ENCODE measurements at regions not wholly inside any gene's neighbourhood (a gene's known extent, or its start where the extent isn't known, plus 50 kb on each side); places are given as distances from the start of the nearest gene placed in this dataset.

DNA sequence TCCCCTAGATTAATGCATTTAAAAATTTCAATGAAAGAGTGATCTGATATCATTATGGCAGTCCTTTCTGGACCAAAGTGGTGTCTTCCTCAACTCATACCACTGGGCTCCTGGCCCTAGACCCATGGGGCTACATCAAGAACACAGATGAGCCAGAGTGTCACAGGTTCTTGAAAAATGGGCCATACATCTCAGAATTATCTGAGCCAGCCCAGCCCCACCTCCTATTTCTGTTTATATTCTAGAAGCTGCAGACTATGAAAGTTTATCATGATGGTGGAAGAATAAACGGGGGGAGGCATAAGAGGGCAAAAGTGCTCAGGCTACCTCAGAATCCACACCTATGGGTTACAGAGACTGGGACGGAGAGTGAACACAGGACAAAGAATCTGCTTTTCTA, 120.6 kb upstream of the TACR1 start:
- Mint-ChIP-seq H3K36me3 (no peaks in the 10 kb centered on the region), H3K4me3 (no peak overlapping the region), H3K9me3 (no peaks in the 10 kb centered on the region), H3K27ac (no peak overlapping the region), H3K4me1 (peaks cover 19% of the 10 kb centered on the region), H3K27me3 (ENCODE audit: insufficient read depth, low read depth) (peaks cover 5% of the 10 kb centered on the region)
- Histone ChIP-seq H3K9ac (no peak overlapping the region), H3F3A (ENCODE audit: low read depth) (peaks cover 16% of the 10 kb centered on the region), H3K36me3 (no peaks in the 10 kb centered on the region), H3K9me3 (ENCODE audit: low read depth) (no peaks in the 10 kb centered on the region), H3K4me2 (no peak overlapping the region), H2AFZ (replicated peaks) (no peak overlapping the region), H3K27me3 (no peaks in the 10 kb centered on the region), H3K79me2 (ENCODE audit: low read depth) (no peaks in the 10 kb centered on the region), H3K27ac (no peak overlapping the region), H3K4me3 (no peak overlapping the region), H3K4me1 (peaks cover 14% of the 10 kb centered on the region), H4K20me1 (ENCODE audit: low read depth) (no peaks in the 10 kb centered on the region)
- TF ChIP-seq EZH2 (IDR thresholded peaks at IDR 0.05) (no peak), EZH2phosphoT487 (IDR thresholded peaks at IDR 0.05) (no peak)
- TF ChIP-seq, protein P1, sequence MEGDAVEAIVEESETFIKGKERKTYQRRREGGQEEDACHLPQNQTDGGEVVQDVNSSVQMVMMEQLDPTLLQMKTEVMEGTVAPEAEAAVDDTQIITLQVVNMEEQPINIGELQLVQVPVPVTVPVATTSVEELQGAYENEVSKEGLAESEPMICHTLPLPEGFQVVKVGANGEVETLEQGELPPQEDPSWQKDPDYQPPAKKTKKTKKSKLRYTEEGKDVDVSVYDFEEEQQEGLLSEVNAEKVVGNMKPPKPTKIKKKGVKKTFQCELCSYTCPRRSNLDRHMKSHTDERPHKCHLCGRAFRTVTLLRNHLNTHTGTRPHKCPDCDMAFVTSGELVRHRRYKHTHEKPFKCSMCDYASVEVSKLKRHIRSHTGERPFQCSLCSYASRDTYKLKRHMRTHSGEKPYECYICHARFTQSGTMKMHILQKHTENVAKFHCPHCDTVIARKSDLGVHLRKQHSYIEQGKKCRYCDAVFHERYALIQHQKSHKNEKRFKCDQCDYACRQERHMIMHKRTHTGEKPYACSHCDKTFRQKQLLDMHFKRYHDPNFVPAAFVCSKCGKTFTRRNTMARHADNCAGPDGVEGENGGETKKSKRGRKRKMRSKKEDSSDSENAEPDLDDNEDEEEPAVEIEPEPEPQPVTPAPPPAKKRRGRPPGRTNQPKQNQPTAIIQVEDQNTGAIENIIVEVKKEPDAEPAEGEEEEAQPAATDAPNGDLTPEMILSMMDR (IDR thresholded peaks at IDR 0.05) = no peak
- DNase-seq (ENCODE audit: low spot score) = no peak

DNA sequence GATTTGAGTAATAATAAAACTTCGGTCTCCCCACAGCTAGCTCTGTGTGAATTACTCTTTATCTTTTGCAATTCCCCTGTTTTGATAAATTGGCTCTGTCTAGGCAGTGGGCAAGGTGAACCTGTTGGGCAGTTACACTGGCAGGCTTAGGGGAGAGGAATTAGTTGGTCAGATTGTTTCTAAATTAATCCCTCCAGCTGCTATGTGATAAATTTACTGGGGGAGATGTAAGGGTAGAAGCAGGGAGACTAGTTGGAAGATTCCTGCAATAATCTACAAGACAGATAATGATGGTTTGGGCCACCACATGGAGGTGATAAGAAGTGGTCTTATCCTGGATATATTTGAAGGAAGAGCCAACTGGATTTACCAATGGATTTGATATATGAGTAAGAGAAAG, 118.5 kb upstream of the TACR1 start:
- Histone ChIP-seq H3K27me3 (no peaks in the 10 kb centered on the region), H3K9me3 (ENCODE audit: low read depth) (no peaks in the 10 kb centered on the region), H2AFZ (replicated peaks) (no peak overlapping the region), H3K36me3 (no peaks in the 10 kb centered on the region), H3K79me2 (ENCODE audit: low read depth) (no peaks in the 10 kb centered on the region), H4K20me1 (ENCODE audit: low read depth) (no peaks in the 10 kb centered on the region), H3K4me2 (no peak overlapping the region), H3K27ac (no peak overlapping the region), H3K4me3 (no peak overlapping the region), H3K4me1 (peaks cover 14% of the 10 kb centered on the region), H3K9ac (no peak overlapping the region), H3F3A (ENCODE audit: low read depth) (peaks cover 16% of the 10 kb centered on the region)
- peaks cover 3% of the 10 kb centered on the region for H3K27me3 Mint-ChIP-seq (ENCODE audit: insufficient read depth, low read depth)
- TF ChIP-seq EZH2phosphoT487 (IDR thresholded peaks at IDR 0.05) = no peak
- no peaks in the 10 kb centered on the region for H3K36me3 Mint-ChIP-seq
- no peak overlapping the region for H3K27ac Mint-ChIP-seq
- H3K4me1 Mint-ChIP-seq = peaks cover 17% of the 10 kb centered on the region
- no peak for DNase-seq (ENCODE audit: low spot score)
- H3K9me3 Mint-ChIP-seq = no peaks in the 10 kb centered on the region
- no peak overlapping the region for H3K4me3 Mint-ChIP-seq

DNA sequence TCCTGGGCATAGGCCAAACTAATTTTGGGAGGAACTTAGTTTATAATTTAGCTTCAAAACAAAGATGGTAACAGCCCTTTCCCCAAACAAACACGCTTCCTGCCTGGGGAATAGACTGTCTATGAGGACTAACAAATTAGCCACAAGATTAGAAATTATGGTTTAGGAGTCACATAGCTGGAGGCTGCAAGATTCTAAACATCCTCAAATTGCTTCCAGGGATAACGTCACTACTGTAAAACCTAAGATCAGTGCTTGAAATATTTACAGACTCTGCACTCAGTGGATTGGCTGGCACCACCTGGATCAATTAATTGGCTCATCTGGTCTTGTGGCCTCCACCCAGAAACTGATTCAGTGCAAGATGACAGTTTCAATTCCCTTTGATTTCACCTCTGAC, 118.0 kb upstream of the TACR1 start:
- no peaks in the 10 kb centered on the region for H3K36me3 Mint-ChIP-seq
- no peak for DNase-seq (ENCODE audit: low spot score)
- H4K20me1 ChIP-seq (ENCODE audit: low read depth) = no peaks in the 10 kb centered on the region
- H3K9me3 Mint-ChIP-seq = no peaks in the 10 kb centered on the region
- H3F3A ChIP-seq (ENCODE audit: low read depth) = peaks cover 15% of the 10 kb centered on the region
- no peak overlapping the region for H2AFZ ChIP-seq (replicated peaks)
- no peak overlapping the region for H3K4me3 ChIP-seq
- no peak overlapping the region for H3K9ac ChIP-seq
- TF ChIP-seq EZH2 (IDR thresholded peaks at IDR 0.05) (no peak), EZH2phosphoT487 (IDR thresholded peaks at IDR 0.05) (no peak)
- TF ChIP-seq, protein P1 (IDR thresholded peaks at IDR 0.05) = no peak
- H3K4me3 Mint-ChIP-seq = no peak overlapping the region
- peaks cover 17% of the 10 kb centered on the region for H3K4me1 Mint-ChIP-seq
- H3K4me2 ChIP-seq = no peak overlapping the region
- no peaks in the 10 kb centered on the region for H3K27me3 ChIP-seq
- no peaks in the 10 kb centered on the region for H3K36me3 ChIP-seq
- H3K79me2 ChIP-seq (ENCODE audit: low read depth) = no peaks in the 10 kb centered on the region
- no peak overlapping the region for H3K27ac ChIP-seq
- H3K4me1 ChIP-seq = peaks cover 14% of the 10 kb centered on the region
- H3K27ac Mint-ChIP-seq = no peak overlapping the region
- no peaks in the 10 kb centered on the region for H3K9me3 ChIP-seq (ENCODE audit: low read depth)
- H3K27me3 Mint-ChIP-seq (ENCODE audit: insufficient read depth, low read depth) = peaks cover 3% of the 10 kb centered on the region

DNA sequence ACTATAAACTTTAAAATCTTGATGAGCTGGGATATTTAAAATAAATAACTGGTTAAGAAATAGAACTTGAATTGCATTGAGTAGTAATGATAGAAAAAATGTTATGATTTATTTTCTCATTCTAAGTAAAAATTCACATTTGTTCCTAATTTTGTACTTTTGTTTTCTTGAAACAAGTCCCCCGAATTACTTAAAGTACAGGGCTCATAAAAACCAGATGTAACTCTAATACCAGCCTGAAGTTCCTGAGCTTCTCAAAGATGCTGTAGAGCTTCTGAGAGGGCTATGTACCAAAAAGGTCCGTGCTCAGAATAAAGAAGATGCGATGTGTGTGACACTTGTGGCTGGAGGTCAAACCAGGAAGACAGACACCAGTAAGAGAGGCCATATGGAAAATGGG, 116.1 kb upstream of the TACR1 start:
- Mint-ChIP-seq H3K4me3 (no peak overlapping the region), H3K36me3 (no peaks in the 10 kb centered on the region), H3K9me3 (no peaks in the 10 kb centered on the region), H3K27me3 (ENCODE audit: insufficient read depth, low read depth) (peaks cover 3% of the 10 kb centered on the region), H3K4me1 (no peaks in the 10 kb centered on the region), H3K27ac (no peak overlapping the region)
- Histone ChIP-seq H2AFZ (replicated peaks) (no peak overlapping the region), H3K79me2 (ENCODE audit: low read depth) (no peaks in the 10 kb centered on the region), H3K27me3 (no peaks in the 10 kb centered on the region), H3K4me2 (no peak overlapping the region), H3K9ac (no peak overlapping the region), H3K36me3 (no peaks in the 10 kb centered on the region), H3K4me3 (no peak overlapping the region), H3K4me1 (no peaks in the 10 kb centered on the region), H3F3A (ENCODE audit: low read depth) (no peaks in the 10 kb centered on the region), H3K27ac (no peak overlapping the region), H3K9me3 (ENCODE audit: low read depth) (no peaks in the 10 kb centered on the region), H4K20me1 (ENCODE audit: low read depth) (no peaks in the 10 kb centered on the region)
- no peak for DNase-seq (ENCODE audit: low spot score)
- TF ChIP-seq EZH2 (IDR thresholded peaks at IDR 0.05) (no peak), EZH2phosphoT487 (IDR thresholded peaks at IDR 0.05) (no peak)
- TF ChIP-seq, protein P1 (IDR thresholded peaks at IDR 0.05) = no peak

All from neural progenitor cell (in vitro differentiated cells).